GM18507 (cell line): ENCODE measurements at regions not wholly inside any gene's neighbourhood (a gene's known extent, or its start where the extent isn't known, plus 50 kb on each side); places are given as distances from the start of the nearest gene placed in this dataset.
"Not testable (repeated sequence)": the region's sequence is repeated elsewhere in the genome, so short reads cannot be mapped to it uniquely, and the experiment has no call there.

ENCODE experiments used
- DNase-seq: peaks from one replicate; pipeline ENCODE4 v3.0.0; 2011; ENCODE audit warnings: low read depth; ENCODE audit not compliant: insufficient read length; ENCODE audit errors: extremely low spot score
- FAIRE-seq: peaks from 2 replicates; lab custom pipeline; 2011; peaks lifted over from hg19 to GRCh38; lab: Jason Lieb, UNC

- FAIRE-seq, DNase-seq: not testable (repeated sequence)
Measured at GRCh38 chr14:48285217-48285616, 609.8 kb upstream of the MDGA2 start.

- no peak for FAIRE-seq
- no peak for DNase-seq
Measured at GRCh38 chr14:48275301-48275700, 599.9 kb upstream of the MDGA2 start.

GRCh38 chr14:48274826-48275225 is 599.4 kb upstream of the MDGA2 start:
- FAIRE-seq (no peak), DNase-seq (no peak)

- DNase-seq, FAIRE-seq: not testable (repeated sequence)
Measured at GRCh38 chr14:48267926-48268325, 592.5 kb upstream of the MDGA2 start.

GRCh38 chr14:48266201-48266600 is 590.8 kb upstream of the MDGA2 start:
- not testable (repeated sequence) for DNase-seq, FAIRE-seq

- FAIRE-seq (no peak), DNase-seq (no peak)
Measured at GRCh38 chr14:48261436-48261835, 586.0 kb upstream of the MDGA2 start.

- not testable (repeated sequence) for FAIRE-seq, DNase-seq
Measured at GRCh38 chr14:48260394-48261295, 585.2 kb upstream of the MDGA2 start.

GRCh38 chr14:48259876-48260275 is 584.5 kb upstream of the MDGA2 start:
- not testable (repeated sequence) for FAIRE-seq, DNase-seq

- FAIRE-seq, DNase-seq: not testable (repeated sequence)
Measured at GRCh38 chr14:48259232-48259631, 583.8 kb upstream of the MDGA2 start.

GRCh38 chr14:48258703-48259102 is 583.3 kb upstream of the MDGA2 start:
- DNase-seq, FAIRE-seq: not testable (repeated sequence)

GRCh38 chr14:48253020-48253419 is 577.6 kb upstream of the MDGA2 start:
- no peak for DNase-seq
- no peak for FAIRE-seq

GRCh38 chr14:48251290-48251689 is 575.9 kb upstream of the MDGA2 start:
- FAIRE-seq (no peak), DNase-seq (no peak)

- FAIRE-seq (no peak), DNase-seq (no peak)
Measured at GRCh38 chr14:48250575-48250974, 575.2 kb upstream of the MDGA2 start.

GRCh38 chr14:48247977-48248376 is 572.6 kb upstream of the MDGA2 start:
- FAIRE-seq = no peak

GRCh38 chr14:48243900-48244299 is 568.5 kb upstream of the MDGA2 start:
- FAIRE-seq = no peak
- DNase-seq = no peak

More at GRCh38 chr14:48247977-48248376, 572.6 kb upstream of the MDGA2 start:
- DNase-seq = no peak

GRCh38 chr14:48229091-48229490 is 553.7 kb upstream of the MDGA2 start:
- FAIRE-seq = no peak
- no peak for DNase-seq

- no peak for FAIRE-seq
- DNase-seq = no peak
Measured at GRCh38 chr14:48193893-48194292, 518.5 kb upstream of the MDGA2 start.

- not testable (repeated sequence) for DNase-seq, FAIRE-seq
Measured at GRCh38 chr14:48149624-48150023, 474.2 kb upstream of the MDGA2 start.

GRCh38 chr14:48140804-48141203 is 465.4 kb upstream of the MDGA2 start:
- no peak for FAIRE-seq
- no peak for DNase-seq

GRCh38 chr14:48129472-48129871 is 454.1 kb upstream of the MDGA2 start:
- FAIRE-seq = no peak
- no peak for DNase-seq

- no peak for DNase-seq
- FAIRE-seq = no peak
Measured at GRCh38 chr14:48127674-48128073, 452.3 kb upstream of the MDGA2 start.
